K562 (cell line): ENCODE measurements at regions not wholly inside any gene's neighbourhood (a gene's known extent, or its start where the extent isn't known, plus 50 kb on each side); places are given as distances from the start of the nearest gene placed in this dataset.

Source experiments
- ATAC-seq: fragments of 200-7000 bp; cut with Tn5 transposase; 3 replicates; pipeline ENCODE4 v1.9.1; 2020; ENCODE audit warnings: moderate library complexity
- BruUV-seq: library from RNA; stranded (reverse); fragments of 400-500 nt; replicated peaks from 2 replicates; lab custom pipeline; 2021; lab: Mats Ljungman, UMichigan
- CTCF ChIA-PET: fragments of 300-600 bp; formaldehyde crosslinking; extraction: SDS; loops from one replicate; lab custom pipeline; 2021; ENCODE audit warnings: low intra/inter-chr PET ratio; lab: Yijun Ruan, JAX
- POLR2A ChIA-PET: fragments of 300-600, 350-650 bp; sonication (Branson Sonifier 250); formaldehyde crosslinking; extraction: SDS; loops from one replicate; lab custom pipeline; 2021; ENCODE audit warnings: antibody characterized with exemption, inconsistent platforms; lab: Yijun Ruan, JAX
- DNase-seq, 4 experiments: peaks; one replicate each; pipeline versions ENCODE4 v3.0.0 to v3.0.0-alpha.2; 2011 to 2018; ENCODE audit warnings: low spot score in 3 of 4, mixed read lengths in 3 of 4; ENCODE audit errors: extremely low read depth in 1 of 4
- FAIRE-seq: peaks from 2 replicates; lab custom pipeline; 2011; peaks lifted over from hg19 to GRCh38; lab: Jason Lieb, UNC
- H2AFZ ChIP-seq: 2 replicates; pipeline ENCODE4 v1.6.0; 2011; ENCODE audit warnings: low read depth, low read length, control low read depth, inconsistent platforms
- H3K27ac ChIP-seq: fragments of 200-600 bp; 3 replicates; pipeline ENCODE4 v1.8.0; 2011; ENCODE audit warnings: low read depth, mild to moderate bottlenecking, control low read depth, inconsistent platforms, low read length, moderate library complexity, mixed read lengths; ENCODE audit errors: extremely low read depth
- H3K27me3 ChIP-seq, 2 experiments: fragments of 300-600 bp in 1 of 2; 2 replicates in 1 of 2; 3 replicates in 1 of 2; pipeline versions ENCODE4 v1.6.0 to v1.8.0; 2011; ENCODE audit warnings: inconsistent platforms in 2 of 2, low read length in 2 of 2, mild to moderate bottlenecking in 1 of 2, mixed read lengths in 1 of 2, moderate library complexity in 1 of 2; ENCODE audit not compliant: control insufficient read depth in 2 of 2, insufficient read depth in 2 of 2
- H3K36me3 ChIP-seq: fragments of 300-600 bp; 3 replicates; pipeline ENCODE4 v1.8.0; 2011; ENCODE audit warnings: mild to moderate bottlenecking, low read length, inconsistent platforms; ENCODE audit not compliant: control insufficient read depth, insufficient read depth
- H3K4me1 ChIP-seq, 2 experiments: fragments of 200-600 bp in 1 of 2; replicated peaks in 1 of 2; 2 replicates in 1 of 2; 3 replicates in 1 of 2; pipeline versions ENCODE4 v1.5.1 to v1.8.0; 2011; ENCODE audit warnings: inconsistent platforms in 2 of 2, low read length in 2 of 2, mild to moderate bottlenecking in 1 of 2, mixed read lengths in 1 of 2, moderate library complexity in 1 of 2; ENCODE audit not compliant: control insufficient read depth in 2 of 2, insufficient read depth in 2 of 2
- H3K4me2 ChIP-seq: 2 replicates; pipeline ENCODE4 v1.6.1; 2011; ENCODE audit warnings: low read length, control low read depth, inconsistent platforms, mixed read lengths; ENCODE audit not compliant: insufficient read depth
- H3K4me3 ChIP-seq: fragments of 200-600 bp; sonication (generic), shearing (Covaris generic); 2 replicates; pipeline ENCODE4 v1.5.1; 2016; ENCODE audit warnings: control low read depth, inconsistent platforms
- H3K79me2 ChIP-seq: fragments of 200-600 bp; 3 replicates; pipeline ENCODE4 v1.8.0; 2011; ENCODE audit warnings: low read length, inconsistent platforms; ENCODE audit not compliant: control insufficient read depth, insufficient read depth
- H3K9ac ChIP-seq, 2 experiments: 2 replicates each; pipeline versions ENCODE4 v1.6.0 to v1.6.1; 2011; ENCODE audit warnings: low read depth in 2 of 2, low read length in 2 of 2, control low read depth in 1 of 2, inconsistent platforms in 1 of 2, mild to moderate bottlenecking in 1 of 2, mixed read lengths in 1 of 2; ENCODE audit not compliant: insufficient read depth in 1 of 2
- H3K9me1 ChIP-seq: one replicate; pipeline ENCODE4 v1.6.0; 2011; ENCODE audit warnings: inconsistent platforms, mild to moderate bottlenecking, low read length, moderate library complexity; ENCODE audit not compliant: control insufficient read depth, insufficient read depth
- H3K9me3 ChIP-seq: replicated peaks from 2 replicates; pipeline ENCODE4 v1.5.1; 2011; ENCODE audit warnings: low read depth, low read length, inconsistent platforms; ENCODE audit not compliant: control insufficient read depth, insufficient read depth
- H4K20me1 ChIP-seq: replicated peaks from 2 replicates; pipeline ENCODE4 v1.6.1; 2011; ENCODE audit warnings: low read length, inconsistent platforms, mixed read lengths; ENCODE audit not compliant: control insufficient read depth, insufficient read depth
- ADNP ChIP-seq: fragments of 200-800 bp; sonication (Bioruptor generic); IDR thresholded peaks from 2 replicates; pipeline ENCODE4 v1.6.1; 2016; ENCODE audit warnings: missing genetic modification characterization, missing compliant biosample characterization
- BACH1 ChIP-seq: fragments of 200-800 bp; sonication (Bioruptor generic); IDR thresholded peaks from 2 replicates; pipeline ENCODE4 v1.6.1; 2016; ENCODE audit warnings: missing genetic modification characterization, missing compliant biosample characterization
- CHD1 ChIP-seq: fragments of 200-600 bp; sonication (generic); IDR thresholded peaks from one replicate; pipeline ENCODE4 v1.6.1; 2012; ENCODE audit warnings: mild to moderate bottlenecking, moderate library complexity, low read length, inconsistent platforms
- DPF2 ChIP-seq: fragments of 450-650 bp; IDR thresholded peaks from 2 replicates; pipeline ENCODE4 v1.6.1; 2016
- FOXK2 ChIP-seq, 2 experiments: fragments of 450-650 bp; IDR thresholded peaks in 1 of 2; conservative IDR thresholded peaks in 1 of 2; 2 replicates each; pipeline ENCODE4 v1.6.1; 2016; ENCODE audit warnings: low read depth in 2 of 2, mild to moderate bottlenecking in 1 of 2
- MEF2A ChIP-seq: IDR thresholded peaks from 2 replicates; pipeline ENCODE4 v1.6.1; 2011; ENCODE audit warnings: low read depth, mild to moderate bottlenecking, low read length, moderate library complexity; ENCODE audit not compliant: control insufficient read depth
- MEF2D ChIP-seq: conservative IDR thresholded peaks from 2 replicates; pipeline ENCODE4 v1.6.1; 2016; ENCODE audit warnings: low read depth, missing genetic modification characterization, missing compliant biosample characterization
- NCOA6 ChIP-seq: fragments of 450-650 bp; IDR thresholded peaks from 2 replicates; pipeline ENCODE4 v1.6.1; 2017; ENCODE audit warnings: mild to moderate bottlenecking
- NCOR1 ChIP-seq: fragments of 450-650 bp; IDR thresholded peaks from 2 replicates; pipeline ENCODE4 v1.6.1; 2016; ENCODE audit warnings: mild to moderate bottlenecking, moderate library complexity
- NRF1 ChIP-seq, 2 experiments: fragments of 450-650 bp; IDR thresholded peaks in 1 of 2; conservative IDR thresholded peaks in 1 of 2; 2 replicates each; pipeline ENCODE4 v1.6.1; 2014; ENCODE audit warnings: mild to moderate bottlenecking in 2 of 2
- PREB ChIP-seq: sonication (generic); formaldehyde crosslinking; IDR thresholded peaks from 2 replicates; pipeline ENCODE4 v1.8.1; 2023; ENCODE audit warnings: mild to moderate bottlenecking, missing genetic modification reagents
- SLC30A9 ChIP-seq: fragments of 250-450 bp; sonication (Bioruptor Pico); IDR thresholded peaks from 2 replicates; pipeline ENCODE4 v1.8.0; 2022; ENCODE audit warnings: mild to moderate bottlenecking, moderate library complexity
- SNIP1 ChIP-seq: fragments of 450-650 bp; IDR thresholded peaks from 2 replicates; pipeline ENCODE4 v1.7.1; 2017; ENCODE audit warnings: low read depth, mild to moderate bottlenecking
- TAF7 ChIP-seq: fragments of 450-650 bp; IDR thresholded peaks from 2 replicates; pipeline ENCODE4 v1.6.1; 2016; ENCODE audit warnings: missing genetic modification characterization, missing compliant biosample characterization
- ZNF212 ChIP-seq: fragments of 450-650 bp; formaldehyde crosslinking; IDR thresholded peaks from 2 replicates; pipeline ENCODE4 v1.4.0; 2020; ENCODE audit warnings: mild to moderate bottlenecking
- ZNF740 ChIP-seq, 3 experiments: fragments of 200-800 bp in 1 of 3; sonication (Bioruptor generic) in 1 of 3; sonication (generic) in 1 of 3; formaldehyde crosslinking in 1 of 3; IDR thresholded peaks; 2 replicates each; pipeline versions ENCODE4 v1.6.1 to v1.8.0; 2016 to 2022; ENCODE audit warnings: mild to moderate bottlenecking in 2 of 3, missing compliant biosample characterization in 2 of 3, missing genetic modification characterization in 2 of 3, missing genetic modification reagents in 1 of 3
- ZNF77 ChIP-seq: fragments of 250-450 bp; sonication (Bioruptor Pico); IDR thresholded peaks from 2 replicates; pipeline ENCODE4 v1.5.0; 2020
- WGBS: fragments of 100-300 bp; shearing (Covaris generic); methylation state at CpG from one replicate; pipeline ENCODE4 v1.1.6; 2016; ENCODE audit warnings: low coverage, mixed read lengths; ENCODE audit not compliant: insufficient coverage; ENCODE audit errors: missing lambda C conversion rate; 5-methylcytosine and 5-hydroxymethylcytosine counted together
- in situ Hi-C: fragments of 300-500 bp; cut with MboI; formaldehyde crosslinking; loops from 4 replicates; pipeline ENCODE4 v1.15.0; 2018; ENCODE audit warnings: inconsistent platforms, mixed read lengths
- intact Hi-C: fragments of 100-400 bp; cut with micrococcal nuclease; formaldehyde crosslinking; loops from 2 replicates; pipeline ENCODE4 v1.14.2; 2022
- TF ChIP-seq, protein P1 (sequence below): fragments of 450-650 bp; IDR thresholded peaks from 2 replicates; pipeline ENCODE4 v1.6.1; 2016
- TF ChIP-seq, protein P2 (sequence below): fragments of 450-650 bp; formaldehyde crosslinking; IDR thresholded peaks from 2 replicates; pipeline ENCODE4 v1.4.0; 2020; ENCODE audit warnings: mild to moderate bottlenecking, moderate library complexity

DNA sequence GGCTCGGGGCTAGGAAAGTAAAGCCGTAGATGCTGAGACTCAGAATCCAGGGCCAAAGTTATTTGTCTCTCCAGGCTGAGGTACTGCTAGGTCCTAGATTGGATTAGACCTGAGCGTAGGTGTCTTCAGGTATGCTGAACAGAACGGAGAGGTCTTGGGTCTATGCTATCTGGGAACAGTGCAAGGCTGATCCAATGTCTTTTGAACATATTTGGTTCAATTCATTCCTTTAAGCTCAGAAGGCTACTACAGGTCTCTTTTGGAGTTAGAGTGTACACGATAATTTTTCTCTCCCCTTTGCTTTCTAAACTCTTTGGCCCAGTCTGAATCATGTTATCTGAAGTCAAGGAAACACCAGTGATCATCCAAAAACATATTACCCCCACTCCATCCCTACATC lies 137.5 kb upstream of the TBL1XR1 start (continued):
- no peak for TF ChIP-seq BACH1 (tag)
- TF ChIP-seq CHD1, result no peak
- TF ChIP-seq ADNP (tag), result no peak
- TF ChIP-seq SLC30A9 (CRISPR knock-in tag), result no peak
- TF ChIP-seq NCOA6, result no peak
- TF ChIP-seq FOXK2 (conservative IDR thresholded peaks at IDR 0.05 in 1 of 2, IDR thresholded peaks at IDR 0.05 in 1 of 2; ENCODE audit: low read depth in 2 of 2), result 0 out of 4 replicates have a peak, but pooled peaks of 1 of the 2 experiments have one; percentile 36
- TF ChIP-seq DPF2, result no peak
- TF ChIP-seq, all 486 proteins: peak for 2

- ChIA-PET POLR2A (no interaction called here), CTCF (no interaction called here)
- H4K20me1 ChIP-seq, result no peaks in the 10 kb centered on the region
- 37% methylated on average over 3 of the region's 3 CpGs for WGBS
- ATAC-seq (no peak), FAIRE-seq (no peak), DNase-seq (no peak)
- H3K9me3 ChIP-seq, result no peaks in the 10 kb centered on the region
- no peaks in the 10 kb centered on the region for H3K36me3 ChIP-seq
- no peak overlapping the region for H3K9ac ChIP-seq
- in situ Hi-C loops (no loop called here), intact Hi-C loops (loop anchor here (5.0 kb wide), 1 partner anchor 33 kb away; no protein-coding TSS in a partner anchor)
- H3K9me1 ChIP-seq, result no peaks in the 10 kb centered on the region
- H3K27ac ChIP-seq, result no peak overlapping the region
- H3K4me2 ChIP-seq, result no peak overlapping the region
- no peaks in the 10 kb centered on the region for H3K79me2 ChIP-seq
- peaks cover 15 to 56% of the 10 kb centered on the region in 2 experiments for H3K4me1 ChIP-seq
- no TSS peak for BruUV-seq
- H3K4me3 ChIP-seq, result no peak overlapping the region
- no peak overlapping the region for H2AFZ ChIP-seq
- no peaks in the 10 kb centered on the region for H3K27me3 ChIP-seq
- TF ChIP-seq, protein P1, sequence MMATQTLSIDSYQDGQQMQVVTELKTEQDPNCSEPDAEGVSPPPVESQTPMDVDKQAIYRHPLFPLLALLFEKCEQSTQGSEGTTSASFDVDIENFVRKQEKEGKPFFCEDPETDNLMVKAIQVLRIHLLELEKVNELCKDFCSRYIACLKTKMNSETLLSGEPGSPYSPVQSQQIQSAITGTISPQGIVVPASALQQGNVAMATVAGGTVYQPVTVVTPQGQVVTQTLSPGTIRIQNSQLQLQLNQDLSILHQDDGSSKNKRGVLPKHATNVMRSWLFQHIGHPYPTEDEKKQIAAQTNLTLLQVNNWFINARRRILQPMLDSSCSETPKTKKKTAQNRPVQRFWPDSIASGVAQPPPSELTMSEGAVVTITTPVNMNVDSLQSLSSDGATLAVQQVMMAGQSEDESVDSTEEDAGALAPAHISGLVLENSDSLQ, result peak; percentile 37
- TF ChIP-seq SNIP1 (no peak), MEF2D (tag) (peak; percentile 88), ZNF77 (CRISPR knock-in tag) (no peak), PREB (CRISPR knock-in tag) (no peak), TAF7 (no peak), ZNF212 (CRISPR knock-in tag) (no peak), MEF2A (peak; percentile 85), NRF1 (conservative IDR thresholded peaks at IDR 0.05 in 1 of 2, IDR thresholded peaks at IDR 0.05 in 1 of 2) (no peak), ZNF740 (CRISPR knock-in tag; IDR thresholded peaks at IDR 0.05) (no peak), ZNF740 (tag; IDR thresholded peaks at IDR 0.05) (no peak), NCOR1 (no peak)
- TF ChIP-seq, protein P2, sequence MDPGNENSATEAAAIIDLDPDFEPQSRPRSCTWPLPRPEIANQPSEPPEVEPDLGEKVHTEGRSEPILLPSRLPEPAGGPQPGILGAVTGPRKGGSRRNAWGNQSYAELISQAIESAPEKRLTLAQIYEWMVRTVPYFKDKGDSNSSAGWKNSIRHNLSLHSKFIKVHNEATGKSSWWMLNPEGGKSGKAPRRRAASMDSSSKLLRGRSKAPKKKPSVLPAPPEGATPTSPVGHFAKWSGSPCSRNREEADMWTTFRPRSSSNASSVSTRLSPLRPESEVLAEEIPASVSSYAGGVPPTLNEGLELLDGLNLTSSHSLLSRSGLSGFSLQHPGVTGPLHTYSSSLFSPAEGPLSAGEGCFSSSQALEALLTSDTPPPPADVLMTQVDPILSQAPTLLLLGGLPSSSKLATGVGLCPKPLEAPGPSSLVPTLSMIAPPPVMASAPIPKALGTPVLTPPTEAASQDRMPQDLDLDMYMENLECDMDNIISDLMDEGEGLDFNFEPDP, result no peak
Measured at GRCh38 chr3:177335728-177336127, 138.4 kb upstream of the TBL1XR1 start.
